HPDE6-E6E7 (cell line): ENCODE measurements at regions not wholly inside any gene's neighbourhood (a gene's known extent, or its start where the extent isn't known, plus 50 kb on each side); places are given as distances from the start of the nearest gene placed in this dataset.

Experiments
- DNase-seq: peaks from one replicate; pipeline ENCODE4 v3.0.0; 2011; ENCODE audit warnings: missing footprints; ENCODE audit errors: extremely low spot score

DNA sequence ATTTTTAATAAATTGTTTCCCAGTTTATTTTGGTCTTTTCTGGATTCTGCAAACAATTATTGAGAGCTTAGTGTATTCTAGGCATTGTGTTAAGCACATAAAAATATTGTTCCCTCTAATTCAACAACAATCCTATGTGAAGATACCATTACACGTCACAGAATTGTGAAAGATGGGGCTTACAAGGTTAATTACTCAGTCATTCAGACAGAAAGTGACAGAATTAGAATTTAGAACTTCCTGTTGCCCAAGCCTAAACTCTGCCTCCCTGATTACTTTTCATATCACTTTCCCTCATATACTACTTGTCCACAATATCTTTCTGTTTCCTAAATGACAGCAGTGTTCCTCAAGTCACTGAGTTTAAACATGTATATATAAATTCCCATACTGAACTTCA is 186.7 kb upstream of the VEGFC start:
- no peak for DNase-seq

DNA sequence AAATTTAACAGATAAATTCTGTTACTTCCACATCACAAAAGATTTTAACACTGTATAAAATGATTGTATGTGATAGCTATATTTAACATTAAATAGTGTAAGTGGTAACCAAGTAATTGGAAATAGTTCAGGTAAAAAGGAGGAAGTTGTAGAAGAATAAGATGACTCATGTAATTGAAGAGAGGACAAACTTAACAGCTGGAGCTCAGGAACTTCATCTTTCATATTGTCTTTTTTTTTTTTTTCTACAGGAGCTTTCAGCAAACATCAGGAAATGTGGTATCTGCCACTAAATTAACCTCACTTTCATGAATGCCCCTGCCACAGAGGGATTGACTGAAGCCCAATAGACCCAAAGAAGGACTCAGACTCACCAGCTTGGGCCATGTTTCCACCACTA is 188.4 kb upstream of the VEGFC start:
- no peak for DNase-seq

DNA sequence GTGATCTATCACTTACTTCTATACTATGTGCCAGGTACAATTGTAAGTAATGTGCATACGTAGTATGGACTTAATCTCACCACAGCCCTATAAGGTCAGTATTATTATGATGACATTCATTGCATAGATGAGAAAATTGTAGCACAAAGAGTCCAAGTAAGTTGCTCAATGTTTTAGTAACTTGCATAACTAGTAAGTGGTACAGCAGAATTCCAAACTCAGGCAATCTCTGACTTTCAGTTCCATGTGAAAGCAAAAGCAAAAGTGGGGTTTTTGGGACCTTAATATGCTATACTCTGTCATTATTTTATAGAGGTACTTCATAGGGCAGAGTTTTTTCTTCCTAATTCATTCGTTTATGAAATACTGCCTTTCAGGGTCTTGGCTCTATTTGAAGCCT is 188.8 kb upstream of the VEGFC start:
- DNase-seq: no peak

DNA sequence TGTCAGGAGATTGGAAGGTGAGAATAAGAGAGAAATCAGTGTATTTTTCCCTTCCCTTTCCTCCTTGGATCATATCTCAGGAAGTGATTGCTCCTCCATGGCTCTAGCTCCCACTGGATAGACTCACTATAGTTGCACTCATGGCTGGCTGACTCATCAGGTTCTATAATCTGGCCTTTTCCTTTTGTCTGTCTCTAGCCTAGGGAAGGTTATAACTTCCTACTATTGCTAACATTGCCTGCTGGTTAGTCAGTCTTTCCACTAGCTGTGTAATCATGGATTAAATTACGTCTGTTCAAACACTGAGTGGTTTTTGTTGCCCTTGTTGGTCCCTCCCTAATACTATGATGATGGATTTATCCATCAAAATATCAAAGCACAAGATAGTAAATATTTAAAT is 195.5 kb upstream of the VEGFC start:
- peak; percentile 86 for DNase-seq

DNA sequence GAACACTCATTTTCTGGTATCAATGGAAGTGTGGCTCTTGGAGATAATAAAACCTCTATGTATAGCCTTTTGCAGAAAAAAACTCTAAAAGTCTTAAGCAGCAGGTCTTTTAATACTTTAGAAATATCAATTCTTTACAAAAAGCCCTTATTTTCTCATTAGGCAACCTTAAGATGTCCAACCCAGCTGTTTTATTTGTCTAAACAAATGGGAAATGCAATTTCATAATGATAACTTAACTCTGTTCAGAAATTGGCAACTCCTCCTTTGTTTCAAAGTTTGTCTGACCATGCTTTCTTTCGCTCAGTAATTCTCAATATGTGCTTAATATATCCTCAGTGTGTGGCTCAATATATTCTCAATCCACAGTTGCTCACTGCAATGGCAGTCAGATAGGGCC is 196.5 kb upstream of the VEGFC start:
- DNase-seq: no peak

DNA sequence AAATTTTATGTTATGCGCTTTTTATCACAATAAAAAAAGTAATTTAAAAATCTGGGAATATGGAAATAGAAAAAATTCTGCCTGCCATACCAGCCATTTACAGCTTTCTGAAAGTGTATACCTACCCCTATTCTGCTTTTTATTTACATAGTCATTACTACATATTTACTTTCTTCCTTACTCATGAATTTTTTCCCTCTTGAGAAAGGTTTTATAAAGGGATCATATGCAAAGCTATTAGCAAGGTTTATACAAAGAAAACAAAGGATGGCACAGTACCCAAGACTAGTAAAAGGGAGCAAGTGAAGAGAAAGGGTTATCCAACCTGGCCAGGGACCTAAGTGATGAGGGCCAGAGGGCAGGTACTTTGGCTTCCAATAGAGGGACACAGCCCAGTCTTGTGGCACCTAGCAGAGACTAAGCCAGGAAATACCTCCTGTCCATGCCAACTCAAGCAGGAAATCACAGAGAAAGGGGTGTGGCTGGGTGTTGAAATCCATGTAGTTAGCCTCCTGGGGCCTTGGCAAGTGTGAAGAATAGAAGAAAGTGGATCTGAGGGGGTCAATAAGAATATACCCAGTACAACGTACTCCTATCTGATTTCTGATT is 207.3 kb upstream of the VEGFC start:
- peak; percentile 10 for DNase-seq

DNA sequence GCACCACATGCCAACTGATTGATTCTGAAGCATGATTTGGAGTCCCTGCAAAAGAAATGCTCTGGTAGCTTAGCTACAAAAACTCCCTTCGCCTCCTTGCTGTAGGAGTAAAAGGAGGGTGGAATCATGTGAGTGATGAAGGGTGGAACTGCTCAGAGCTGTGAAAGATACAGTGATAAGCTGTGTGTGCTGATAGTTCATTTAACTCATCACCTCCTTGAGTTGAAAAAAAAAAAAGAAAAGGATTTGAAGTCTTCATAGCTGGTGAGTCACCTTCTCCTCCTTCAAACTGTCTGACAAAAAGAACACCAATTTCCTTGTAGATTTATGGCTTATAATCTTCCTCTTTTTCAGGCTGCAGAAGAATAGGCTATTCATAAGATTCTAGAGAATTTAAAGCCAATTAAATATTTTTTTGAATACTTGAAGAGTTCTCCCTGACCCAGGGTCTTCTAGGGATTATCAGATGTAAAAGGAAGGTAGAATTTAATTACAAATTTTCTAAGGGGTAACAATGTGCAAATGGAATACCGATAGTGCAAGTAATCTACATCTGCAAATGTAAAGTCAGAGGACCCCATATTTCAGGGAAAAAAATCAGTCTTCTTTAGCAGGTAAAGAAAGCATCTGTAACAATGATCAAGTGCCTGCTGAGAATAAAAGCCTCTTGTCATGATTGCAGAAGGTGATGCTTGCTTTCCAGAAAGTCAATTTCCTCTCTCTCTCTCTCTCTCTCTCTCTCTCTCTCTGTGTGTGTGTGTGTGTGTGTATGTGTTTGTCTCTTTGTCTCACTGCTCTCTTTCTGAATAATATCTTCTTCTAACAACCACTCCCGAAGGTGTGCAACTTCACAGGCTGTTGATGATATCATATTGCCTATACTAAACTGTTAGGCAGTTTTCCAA is 208.8 kb upstream of the VEGFC start:
- peak; percentile 22 for DNase-seq

DNA sequence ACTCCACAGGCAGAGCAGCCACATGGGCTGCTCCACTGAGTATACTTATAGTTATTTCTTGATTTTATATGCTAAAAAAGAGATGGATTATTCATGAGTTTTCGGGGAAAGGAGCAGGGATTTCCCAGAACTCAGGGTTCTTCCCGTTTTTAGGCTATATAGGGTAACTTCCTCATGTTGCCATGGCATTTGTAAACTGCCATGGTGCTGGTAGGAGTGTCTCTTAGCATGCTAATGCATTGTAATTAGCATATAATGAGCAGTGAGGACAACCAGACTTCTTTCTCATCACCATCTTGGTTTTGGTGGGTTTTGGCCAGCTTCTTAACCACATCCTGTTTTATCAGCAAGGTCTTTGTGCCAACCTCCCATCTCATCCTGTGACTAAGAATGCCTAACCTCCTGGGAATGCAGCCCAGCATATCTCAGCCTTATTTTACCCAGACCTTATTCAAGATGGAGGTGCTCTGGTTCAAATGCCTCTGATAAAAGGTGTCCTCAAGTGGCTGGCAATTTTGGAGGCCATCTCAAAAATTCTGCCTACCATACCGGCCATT is 213.0 kb upstream of the VEGFC start:
- DNase-seq: no peak

DNA sequence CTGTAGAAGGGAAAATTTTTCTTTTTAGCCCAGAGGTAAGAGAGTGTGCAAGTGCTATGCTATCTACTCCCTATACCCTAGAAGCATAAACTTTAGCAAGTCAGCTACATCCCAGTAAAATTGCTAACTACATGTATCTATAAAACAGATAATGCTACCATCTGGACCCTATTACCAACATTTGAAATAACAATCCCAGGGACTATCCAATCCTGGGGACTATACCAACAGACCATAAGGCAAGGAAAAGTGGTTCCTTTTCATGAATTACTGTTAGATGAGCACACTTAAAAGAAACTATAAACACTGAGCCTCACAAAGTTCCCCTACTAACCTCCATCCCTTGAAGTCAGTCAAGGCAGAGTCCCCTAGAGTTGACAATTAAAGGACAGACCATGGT is 213.6 kb upstream of the VEGFC start:
- DNase-seq: no peak

DNA sequence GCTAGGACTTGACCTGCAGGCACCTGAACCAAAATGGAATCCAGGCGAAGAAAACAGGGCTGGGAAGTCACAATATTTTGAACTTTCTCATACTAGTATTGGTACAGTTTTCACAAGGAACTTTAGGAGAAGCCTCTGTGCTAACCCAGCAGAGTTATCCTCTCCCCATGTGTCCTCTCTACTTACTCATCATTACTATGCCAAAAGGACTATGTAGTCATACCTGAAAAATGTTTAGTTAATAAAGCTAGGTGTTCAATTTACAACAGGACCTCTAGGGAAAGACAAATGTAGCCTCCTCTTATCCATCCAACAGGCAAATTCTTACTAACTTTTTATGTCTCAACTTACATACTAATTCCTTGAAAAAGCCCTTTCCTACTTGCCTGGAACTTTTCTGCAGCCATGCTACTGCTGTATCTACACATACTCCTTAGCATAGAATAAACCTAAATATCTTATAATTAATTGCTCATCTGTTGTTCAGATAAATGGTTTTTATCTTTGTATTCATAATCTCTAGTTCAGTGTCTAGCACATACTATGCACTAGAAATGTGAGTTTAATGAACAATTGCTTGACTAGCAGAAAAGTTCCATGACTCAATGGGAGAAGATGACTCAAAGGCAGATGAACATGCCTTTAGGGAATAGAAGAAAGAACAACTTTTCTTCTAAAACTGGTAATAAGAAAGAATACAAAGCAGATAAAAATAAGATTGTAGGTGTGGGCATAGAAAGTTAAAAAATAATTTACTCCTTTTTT is 215.5 kb upstream of the VEGFC start:
- DNase-seq: peak; percentile 16

DNA sequence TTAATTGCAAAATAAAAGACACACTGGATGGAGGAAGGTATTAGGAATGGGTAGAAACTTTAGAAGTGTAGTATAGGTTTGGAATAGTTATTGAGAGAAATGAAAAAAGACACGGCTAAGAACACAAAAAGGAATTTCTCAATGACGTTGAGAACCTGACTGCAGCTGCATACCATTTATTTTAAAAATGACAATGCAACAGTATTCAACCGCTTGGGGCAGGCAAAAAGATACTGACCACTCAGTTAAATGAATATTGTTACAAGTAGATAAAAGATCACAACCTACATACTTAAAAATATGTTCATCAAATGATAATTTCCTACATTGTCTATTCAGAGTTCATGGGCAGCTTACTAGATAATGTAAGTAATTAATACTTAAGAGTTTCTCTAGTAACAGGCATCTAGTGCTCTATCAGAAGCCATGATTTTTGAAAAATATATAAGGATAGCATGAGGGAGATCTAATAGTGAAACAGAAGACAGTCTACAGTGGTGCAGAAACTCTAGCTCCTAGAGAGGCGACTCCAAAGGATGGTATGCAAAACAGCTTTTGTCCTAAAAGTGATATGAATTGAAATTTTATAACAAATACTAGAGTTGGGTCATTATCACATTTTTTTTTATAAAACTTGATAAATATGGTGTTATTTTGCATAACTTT is 216.2 kb upstream of the VEGFC start:
- no peak for DNase-seq

DNA sequence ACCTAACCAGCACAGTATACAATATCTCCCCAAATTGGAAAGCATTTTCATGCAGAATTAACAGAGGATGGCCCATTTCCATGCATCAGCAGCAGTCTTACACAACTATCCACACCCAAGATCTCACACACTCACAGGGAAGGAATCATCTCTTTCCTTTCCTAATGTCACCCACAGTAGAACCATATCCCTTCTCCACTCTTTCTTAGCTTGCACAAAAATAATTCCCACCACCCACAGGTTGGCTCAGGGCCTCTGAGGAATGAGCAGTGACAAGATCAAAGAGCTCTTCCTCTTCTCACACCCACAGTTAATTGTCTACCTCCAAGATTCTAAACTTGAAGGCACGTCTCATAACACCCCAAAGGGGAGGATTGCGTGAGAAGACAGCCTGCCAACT is 217.7 kb upstream of the VEGFC start:
- DNase-seq: no peak

DNA sequence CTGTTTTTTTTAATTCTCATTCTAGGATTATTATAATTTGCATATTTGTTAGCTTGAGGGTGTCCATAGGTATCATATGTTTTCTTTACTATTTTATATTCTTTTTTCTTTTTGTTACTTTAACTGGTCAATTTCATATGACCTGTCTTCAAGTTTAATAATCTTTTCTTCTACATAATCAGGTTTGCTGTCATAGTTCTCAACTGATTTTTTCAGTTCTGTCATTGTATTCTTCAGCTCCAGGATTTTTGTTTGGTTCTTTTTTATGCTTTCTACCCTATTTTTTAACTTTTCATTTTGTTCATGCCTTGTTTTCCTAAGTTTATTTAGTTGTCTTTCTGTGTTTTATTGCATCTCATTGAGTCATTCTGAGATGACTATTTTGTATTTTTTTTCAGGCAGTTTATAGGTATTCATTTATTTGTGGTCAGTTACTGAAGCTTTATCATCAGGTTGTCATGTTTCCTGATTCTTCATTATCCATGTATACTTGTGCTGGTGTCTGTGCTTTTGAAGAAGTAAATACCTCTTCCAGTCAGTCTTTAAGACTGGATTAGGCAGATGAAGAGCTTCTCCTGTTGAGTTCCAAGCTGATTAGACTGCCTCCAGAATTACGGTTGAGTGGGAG is 220.3 kb upstream of the VEGFC start:
- DNase-seq: no peak

DNA sequence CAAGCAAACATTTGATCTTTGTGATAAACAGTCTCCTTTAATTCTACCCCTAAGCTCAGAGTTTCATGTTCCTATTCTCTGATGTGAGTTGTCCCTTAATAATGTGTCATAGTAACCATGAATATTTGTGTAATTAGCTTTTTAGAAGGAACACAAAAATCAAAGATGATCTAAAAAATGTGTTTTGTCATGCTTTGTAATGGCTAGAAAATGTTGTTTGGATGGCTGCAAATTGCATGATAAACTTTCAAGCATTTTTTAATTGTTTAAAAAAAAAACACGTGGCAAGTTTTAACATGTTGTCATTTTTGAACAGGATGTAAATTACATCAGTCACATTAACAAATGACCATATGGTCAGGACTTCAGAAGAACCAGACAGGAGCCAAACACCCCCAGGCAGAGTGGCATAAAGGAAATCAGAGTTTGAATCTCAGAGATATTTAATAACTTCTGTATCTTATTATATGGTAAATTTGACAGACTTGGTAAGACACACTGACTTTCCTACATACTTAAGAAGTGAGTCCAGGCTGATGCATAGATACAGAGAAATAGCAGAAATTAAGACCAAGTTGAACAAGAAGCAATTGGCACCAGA is 223.9 kb upstream of the VEGFC start:
- DNase-seq: peak; percentile 29

DNA sequence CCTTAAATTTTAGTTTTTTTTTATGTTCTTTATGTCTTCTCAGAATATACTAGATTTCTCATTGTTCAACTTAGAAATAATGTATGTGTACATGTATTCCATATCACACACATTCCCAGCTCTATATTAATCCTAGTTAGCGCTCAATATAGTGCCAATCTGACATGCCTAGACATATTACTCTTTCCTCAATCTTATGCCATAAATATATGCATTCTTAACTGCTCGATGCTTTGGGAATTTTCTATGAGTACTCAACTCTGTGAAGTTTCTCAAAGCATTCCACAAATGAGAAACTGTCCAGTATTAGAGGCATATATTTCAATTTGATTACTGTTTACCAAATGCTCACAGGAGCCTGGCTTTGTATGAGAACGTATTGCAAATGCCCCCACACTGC is 231.2 kb upstream of the VEGFC start:
- DNase-seq: no peak

DNA sequence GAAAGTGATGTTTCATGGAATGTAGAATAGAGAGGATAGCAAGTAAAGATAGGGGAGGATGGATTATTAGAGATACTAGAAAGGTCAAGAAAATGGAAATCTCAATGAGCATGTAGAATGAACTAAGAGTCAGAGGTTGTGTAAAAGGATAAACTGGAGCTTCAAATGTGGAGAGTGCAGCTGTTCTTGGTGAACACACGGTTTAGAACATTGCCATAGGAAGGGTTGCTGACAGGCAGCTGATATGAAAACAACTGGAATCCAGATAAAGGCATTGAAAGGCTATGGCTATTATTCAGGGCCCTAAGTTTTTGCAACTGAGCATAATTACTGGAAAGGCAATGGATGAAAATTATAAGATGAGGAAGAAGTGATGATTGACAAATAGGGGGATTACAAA is 239.6 kb upstream of the VEGFC start:
- no peak for DNase-seq

DNA sequence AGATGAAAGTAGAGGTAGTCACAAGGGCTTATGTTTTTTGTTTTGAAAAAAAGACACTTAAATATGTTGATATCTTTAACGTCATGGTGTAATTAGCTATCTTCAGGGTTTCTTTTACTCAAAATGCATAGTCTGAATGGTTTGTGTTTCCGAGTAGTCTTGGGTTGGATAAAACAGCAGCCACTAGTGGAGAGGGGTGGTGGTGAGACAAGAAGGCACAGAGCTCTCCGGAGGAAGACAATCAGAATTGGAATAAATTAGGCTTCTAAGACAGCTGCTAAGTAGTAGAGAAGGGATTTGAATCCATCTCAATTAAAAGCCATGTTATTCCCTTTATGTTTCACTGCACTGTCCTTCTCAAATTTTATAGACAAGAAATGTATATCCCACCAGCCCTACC is 240.4 kb upstream of the VEGFC start:
- no peak for DNase-seq

DNA sequence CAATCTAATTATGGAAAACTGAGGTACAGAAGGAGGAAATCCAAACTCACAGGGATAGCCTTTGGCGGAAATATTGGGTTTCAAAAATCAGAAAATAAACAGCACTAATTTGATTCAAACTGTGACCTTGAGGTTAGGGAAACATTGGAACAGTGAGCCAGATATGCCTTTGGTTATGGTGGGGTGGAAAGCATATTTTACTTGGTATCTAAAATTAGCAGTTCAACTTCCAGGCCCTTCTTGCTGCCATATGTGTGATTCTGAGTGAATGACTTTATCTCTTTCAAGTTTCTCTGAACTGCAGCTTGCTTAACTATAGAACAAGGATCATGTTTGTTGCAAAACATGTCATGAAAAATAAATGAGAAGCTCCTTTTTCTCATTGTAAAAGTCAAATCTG is 240.9 kb upstream of the VEGFC start:
- DNase-seq: no peak

DNA sequence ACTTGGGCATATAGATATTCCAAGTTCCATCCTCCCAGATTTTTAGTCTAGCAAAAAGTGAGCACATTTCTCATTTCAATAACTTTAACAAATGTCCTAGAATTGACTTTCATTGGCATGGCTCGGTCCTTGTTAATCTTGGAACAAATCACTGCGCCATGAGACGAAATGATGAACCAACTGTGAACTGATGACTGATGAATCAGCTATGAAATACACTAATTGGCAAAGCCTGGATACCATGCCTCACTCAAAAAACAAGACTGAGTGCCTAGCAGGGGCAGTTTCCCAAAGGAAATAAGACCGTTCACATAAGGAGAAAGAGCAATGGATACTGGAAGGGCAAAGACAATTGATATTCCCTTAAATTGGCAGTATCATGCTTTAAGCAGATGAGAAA is 248.6 kb upstream of the VEGFC start:
- DNase-seq: no peak

DNA sequence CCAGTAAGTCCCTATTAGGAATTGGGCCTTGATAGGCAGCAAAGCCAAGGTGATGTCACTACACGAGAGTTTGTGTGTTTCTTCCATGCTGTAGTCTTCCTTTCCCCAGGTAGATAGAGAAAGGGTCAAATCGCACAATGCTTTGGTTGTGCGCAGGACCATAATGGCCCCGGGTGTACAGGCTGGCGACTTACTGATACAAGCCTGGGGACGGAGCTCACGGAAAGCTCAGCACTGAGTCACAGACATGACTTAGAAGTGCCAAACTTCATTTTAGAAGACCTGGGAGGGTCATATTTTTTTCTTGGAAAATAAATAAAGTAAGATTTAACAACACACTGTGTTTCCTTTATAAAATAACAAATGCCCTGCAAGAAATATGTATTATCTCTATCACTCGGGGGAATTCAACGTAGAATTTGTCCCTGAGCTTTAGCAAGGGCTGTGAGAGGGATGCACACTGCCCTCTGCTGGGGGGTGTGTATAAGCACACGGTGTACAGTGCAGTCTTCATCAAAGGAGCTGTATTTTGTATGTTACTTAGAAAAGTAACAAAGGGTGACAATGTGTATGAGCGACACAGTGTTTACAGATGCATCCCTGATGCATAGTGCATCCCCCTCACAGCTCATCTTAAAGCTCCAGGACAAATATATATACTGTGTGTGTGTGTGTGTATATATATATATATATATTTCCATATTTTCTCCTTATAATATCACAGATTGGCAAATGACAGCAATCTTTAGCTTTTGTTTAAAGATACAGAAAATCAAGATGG is 254.5 kb upstream of the VEGFC start:
- DNase-seq: peak; percentile 38
